ENCODE measurements at regions not wholly inside any gene's neighbourhood (a gene's known extent, or its start where the extent isn't known, plus 50 kb on each side); places are given as distances from the start of the nearest gene placed in this dataset.

- DNase-seq (ENCODE audit: extremely low read depth, low read depth) = no peak
- no peak for TF ChIP-seq CTCF (IDR thresholded peaks at IDR 0.05; ENCODE audit: low read depth, low read length, missing control alignments)
- H3K4me3 ChIP-seq (replicated peaks; ENCODE audit: low read depth, low read length) = no peak overlapping the region
Measured at GRCh38 chr13:34588362-34588761, 353.7 kb upstream of the NBEA start.

- H3K4me3 ChIP-seq (replicated peaks; ENCODE audit: low read depth, low read length) = no peak overlapping the region
- no peak for DNase-seq (ENCODE audit: extremely low read depth, low read depth)
- no peak for TF ChIP-seq CTCF (IDR thresholded peaks at IDR 0.05; ENCODE audit: low read depth, low read length, missing control alignments)
Measured at GRCh38 chr13:34589581-34589980, 352.5 kb upstream of the NBEA start.

- DNase-seq (ENCODE audit: extremely low read depth, low read depth) = no peak
- TF ChIP-seq CTCF (IDR thresholded peaks at IDR 0.05; ENCODE audit: low read depth, low read length, missing control alignments) = no peak
- H3K4me3 ChIP-seq (replicated peaks; ENCODE audit: low read depth, low read length) = no peak overlapping the region
Measured at GRCh38 chr13:34591129-34591528, 350.9 kb upstream of the NBEA start.

- no peak for DNase-seq (ENCODE audit: extremely low read depth, low read depth)
- no peak overlapping the region for H3K4me3 ChIP-seq (replicated peaks; ENCODE audit: low read depth, low read length)
- no peak for TF ChIP-seq CTCF (IDR thresholded peaks at IDR 0.05; ENCODE audit: low read depth, low read length, missing control alignments)
Measured at GRCh38 chr13:34591900-34592529, 350.1 kb upstream of the NBEA start.

GRCh38 chr13:34593658-34594057 is 348.4 kb upstream of the NBEA start:
- TF ChIP-seq CTCF (IDR thresholded peaks at IDR 0.05; ENCODE audit: low read depth, low read length, missing control alignments) = no peak
- H3K4me3 ChIP-seq (replicated peaks; ENCODE audit: low read depth, low read length) = no peak overlapping the region
- no peak for DNase-seq (ENCODE audit: extremely low read depth, low read depth)

GRCh38 chr13:34594507-34594906 is 347.6 kb upstream of the NBEA start:
- no peak for DNase-seq (ENCODE audit: extremely low read depth, low read depth)
- H3K4me3 ChIP-seq (replicated peaks; ENCODE audit: low read depth, low read length) = no peak overlapping the region
- TF ChIP-seq CTCF (IDR thresholded peaks at IDR 0.05; ENCODE audit: low read depth, low read length, missing control alignments) = no peak

- no peak overlapping the region for H3K4me3 ChIP-seq (replicated peaks; ENCODE audit: low read depth, low read length)
- TF ChIP-seq CTCF (IDR thresholded peaks at IDR 0.05; ENCODE audit: low read depth, low read length, missing control alignments) = no peak
- no peak for DNase-seq (ENCODE audit: extremely low read depth, low read depth)
Measured at GRCh38 chr13:34608331-34608730, 333.7 kb upstream of the NBEA start.
